Smooth muscle cell (in vitro differentiated cells): ENCODE measurements at regions not wholly inside any gene's neighbourhood (a gene's known extent, or its start where the extent isn't known, plus 50 kb on each side); places are given as distances from the start of the nearest gene placed in this dataset.

ENCODE experiments used
- DNase-seq: peaks from one replicate; lab custom pipeline; 2025; ENCODE audit not compliant: unreplicated experiment; lab: John Stamatoyannopoulos, UW
- H2AFZ ChIP-seq: fragments of 200-600 bp; sonication (generic); 2 replicates; pipeline ENCODE4 v1.6.0; 2016; ENCODE audit warnings: antibody characterized with exemption, low read depth, mild to moderate bottlenecking
- H3F3A ChIP-seq: fragments of 200-600 bp; sonication (generic); 2 replicates; pipeline ENCODE4 v1.6.0; 2017; ENCODE audit warnings: antibody characterized with exemption, low read depth
- H3K27ac ChIP-seq: fragments of 200-600 bp; sonication (generic); 2 replicates; pipeline ENCODE4 v1.5.1; 2016; ENCODE audit warnings: low read depth, mild to moderate bottlenecking
- H3K27me3 ChIP-seq: fragments of 200-600 bp; sonication (generic); 2 replicates; pipeline ENCODE4 v1.6.1; 2016; ENCODE audit warnings: low read depth, mild to moderate bottlenecking
- H3K36me3 ChIP-seq: fragments of 200-600 bp; sonication (generic); 2 replicates; pipeline ENCODE4 v1.5.1; 2016; ENCODE audit warnings: low read depth
- H3K4me1 ChIP-seq: fragments of 200-600 bp; sonication (generic); 2 replicates; pipeline ENCODE4 v1.5.1; 2016; ENCODE audit warnings: low read depth
- H3K4me2 ChIP-seq: fragments of 200-600 bp; sonication (generic); 2 replicates; pipeline ENCODE4 v1.6.0; 2016; ENCODE audit warnings: mild to moderate bottlenecking
- H3K4me3 ChIP-seq: fragments of 200-600 bp; sonication (generic); 2 replicates; pipeline ENCODE4 v1.5.1; 2016; ENCODE audit warnings: mild to moderate bottlenecking
- H3K79me2 ChIP-seq: fragments of 200-600 bp; sonication (generic); 2 replicates; pipeline ENCODE4 v1.6.0; 2016; ENCODE audit warnings: low read depth, mild to moderate bottlenecking
- H3K9ac ChIP-seq: fragments of 200-600 bp; sonication (generic); 2 replicates; pipeline ENCODE4 v1.6.0; 2016; ENCODE audit warnings: low read depth
- H3K9me3 ChIP-seq: fragments of 200-600 bp; sonication (generic); replicated peaks from 2 replicates; pipeline ENCODE4 v1.5.1; 2016; ENCODE audit warnings: low read depth
- H4K20me1 ChIP-seq: fragments of 200-600 bp; sonication (generic); 2 replicates; pipeline ENCODE4 v1.6.0; 2016; ENCODE audit warnings: low read depth
- WGBS: methylation state at CpG from one replicate; pipeline ENCODE4 v1.1.7; 2016; ENCODE audit warnings: low lambda C conversion rate; 5-methylcytosine and 5-hydroxymethylcytosine counted together
- TF ChIP-seq, protein P1 (sequence below): fragments of 200-600 bp; sonication (generic); IDR thresholded peaks from 2 replicates; pipeline ENCODE4 v1.5.1; 2017; ENCODE audit warnings: borderline replicate concordance, mild to moderate bottlenecking, antibody characterized with exemption; ENCODE audit not compliant: insufficient read depth, poor library complexity, severe bottlenecking

DNA sequence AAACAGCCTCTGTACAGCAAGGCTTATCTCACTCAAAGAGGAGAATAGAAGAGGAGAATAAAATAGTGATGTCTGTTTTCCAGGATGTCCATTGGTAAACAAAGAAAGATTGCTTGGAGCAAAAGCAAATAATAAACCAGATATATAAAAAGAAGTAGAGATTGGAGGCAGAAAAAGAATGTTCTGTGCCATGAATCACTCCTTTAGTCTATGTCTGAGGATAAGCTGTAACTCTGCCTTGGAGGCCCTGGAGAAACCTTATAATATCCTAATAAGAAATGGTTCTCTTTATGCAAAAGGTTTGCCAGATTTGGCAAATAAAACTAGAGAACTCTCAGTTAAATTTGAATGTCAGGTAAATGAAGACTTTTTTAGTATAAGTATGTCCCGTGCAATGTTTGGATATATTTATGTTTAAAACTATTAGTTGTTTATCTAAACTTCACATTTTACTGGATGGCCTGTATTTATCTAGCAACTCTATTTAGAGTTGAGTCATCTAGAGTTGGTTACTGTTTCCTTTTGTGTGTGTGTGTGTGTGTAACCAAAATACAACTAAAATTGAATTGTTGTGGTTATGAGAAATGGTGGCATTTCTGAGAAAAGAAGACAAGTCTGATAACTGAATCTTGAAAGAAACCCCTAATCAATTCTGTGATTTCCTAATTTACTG, 510.3 kb upstream of the SETBP1 start:
- 37% methylated on average over 1 of the region's 1 CpG for WGBS
- H3K27ac ChIP-seq, result peak overlapping the region; percentile 82
- no peak overlapping the region for H2AFZ ChIP-seq
- no peaks in the 10 kb centered on the region for H3K27me3 ChIP-seq
- no peak overlapping the region for H3K4me3 ChIP-seq
- no peaks in the 10 kb centered on the region for H3K4me1 ChIP-seq
- peak overlapping the region; percentile 38 for H3K4me2 ChIP-seq
- H4K20me1 ChIP-seq, result no peaks in the 10 kb centered on the region
- no peak for DNase-seq
- TF ChIP-seq, protein P1, sequence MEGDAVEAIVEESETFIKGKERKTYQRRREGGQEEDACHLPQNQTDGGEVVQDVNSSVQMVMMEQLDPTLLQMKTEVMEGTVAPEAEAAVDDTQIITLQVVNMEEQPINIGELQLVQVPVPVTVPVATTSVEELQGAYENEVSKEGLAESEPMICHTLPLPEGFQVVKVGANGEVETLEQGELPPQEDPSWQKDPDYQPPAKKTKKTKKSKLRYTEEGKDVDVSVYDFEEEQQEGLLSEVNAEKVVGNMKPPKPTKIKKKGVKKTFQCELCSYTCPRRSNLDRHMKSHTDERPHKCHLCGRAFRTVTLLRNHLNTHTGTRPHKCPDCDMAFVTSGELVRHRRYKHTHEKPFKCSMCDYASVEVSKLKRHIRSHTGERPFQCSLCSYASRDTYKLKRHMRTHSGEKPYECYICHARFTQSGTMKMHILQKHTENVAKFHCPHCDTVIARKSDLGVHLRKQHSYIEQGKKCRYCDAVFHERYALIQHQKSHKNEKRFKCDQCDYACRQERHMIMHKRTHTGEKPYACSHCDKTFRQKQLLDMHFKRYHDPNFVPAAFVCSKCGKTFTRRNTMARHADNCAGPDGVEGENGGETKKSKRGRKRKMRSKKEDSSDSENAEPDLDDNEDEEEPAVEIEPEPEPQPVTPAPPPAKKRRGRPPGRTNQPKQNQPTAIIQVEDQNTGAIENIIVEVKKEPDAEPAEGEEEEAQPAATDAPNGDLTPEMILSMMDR, result no peak
- no peaks in the 10 kb centered on the region for H3K9me3 ChIP-seq
- no peaks in the 10 kb centered on the region for H3K79me2 ChIP-seq
- H3K36me3 ChIP-seq, result no peaks in the 10 kb centered on the region
- H3F3A ChIP-seq, result no peaks in the 10 kb centered on the region
- H3K9ac ChIP-seq, result peak overlapping the region; percentile 13

- 92% methylated on average over 5 of the region's 5 CpGs for WGBS
- Histone ChIP-seq H3K4me2 (no peak overlapping the region), H3K79me2 (no peaks in the 10 kb centered on the region), H3K4me3 (no peak overlapping the region), H2AFZ (no peak overlapping the region), H3K4me1 (no peaks in the 10 kb centered on the region), H3K27ac (peak overlapping the region; percentile 82), H3K27me3 (no peaks in the 10 kb centered on the region), H4K20me1 (no peaks in the 10 kb centered on the region), H3K9me3 (no peaks in the 10 kb centered on the region), H3K36me3 (no peaks in the 10 kb centered on the region), H3F3A (no peaks in the 10 kb centered on the region), H3K9ac (no peak overlapping the region)
- no peak for DNase-seq
- TF ChIP-seq, protein P1, result no peak
Observed at GRCh38 chr18:44171301-44171700, 509.4 kb upstream of the SETBP1 start.

DNA sequence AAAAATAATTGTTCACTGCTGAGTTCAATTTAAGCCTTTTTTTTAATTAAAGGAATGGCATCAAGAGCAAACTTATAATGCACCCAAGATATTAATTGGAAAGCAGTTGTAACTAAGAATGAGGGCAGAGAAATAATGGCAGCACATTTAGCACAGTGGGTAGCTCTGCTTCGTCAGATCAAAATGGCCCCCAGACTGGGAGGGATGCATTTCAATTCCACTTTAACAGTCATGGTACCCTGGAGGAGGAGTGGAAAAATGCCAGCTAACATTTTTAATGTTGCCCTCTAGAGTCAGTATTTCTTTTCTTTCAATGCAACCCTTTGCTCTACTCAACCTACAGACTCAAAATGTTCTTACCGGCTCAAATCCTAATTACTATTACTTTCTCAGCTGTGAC, 504.8 kb upstream of the SETBP1 start:
- TF ChIP-seq, protein P1, result no peak
- Histone ChIP-seq H3K4me3 (no peak overlapping the region), H2AFZ (no peak overlapping the region), H3K9me3 (no peaks in the 10 kb centered on the region), H3K27ac (no peak overlapping the region), H3F3A (no peaks in the 10 kb centered on the region), H3K36me3 (no peaks in the 10 kb centered on the region), H3K79me2 (no peaks in the 10 kb centered on the region), H3K27me3 (no peaks in the 10 kb centered on the region), H4K20me1 (no peaks in the 10 kb centered on the region), H3K4me1 (no peaks in the 10 kb centered on the region), H3K9ac (no peak overlapping the region), H3K4me2 (no peak overlapping the region)
- DNase-seq, result no peak
- WGBS, result 71% methylated on average over 2 of the region's 2 CpGs

DNA sequence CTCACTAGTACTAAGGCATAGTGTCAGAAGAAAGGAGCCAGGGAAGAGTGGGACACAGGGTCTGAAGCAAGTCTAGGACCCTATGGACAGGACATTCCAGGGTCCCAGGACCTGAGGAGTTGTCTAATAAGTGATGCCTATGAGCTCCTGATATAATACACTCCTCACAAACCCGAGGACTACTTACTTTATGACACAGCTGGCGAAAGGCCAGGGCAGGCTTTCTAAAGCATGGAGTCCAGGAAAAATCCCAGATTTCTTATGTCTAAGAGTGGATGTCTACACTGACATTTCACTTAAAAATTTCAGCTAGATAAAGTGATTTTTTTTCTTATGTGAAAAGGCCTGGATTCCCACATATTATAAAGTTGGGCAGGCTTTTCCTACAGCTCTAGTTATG, 502.2 kb upstream of the SETBP1 start:
- H3K36me3 ChIP-seq, result no peaks in the 10 kb centered on the region
- no peaks in the 10 kb centered on the region for H3K79me2 ChIP-seq
- TF ChIP-seq, protein P1, result no peak
- no peak overlapping the region for H3K4me2 ChIP-seq
- H2AFZ ChIP-seq, result no peak overlapping the region
- no peaks in the 10 kb centered on the region for H3K27me3 ChIP-seq
- no peaks in the 10 kb centered on the region for H3F3A ChIP-seq
- H3K9ac ChIP-seq, result no peak overlapping the region
- H3K27ac ChIP-seq, result no peak overlapping the region
- DNase-seq, result no peak
- 70% methylated on average over 2 of the region's 2 CpGs for WGBS
- H3K4me3 ChIP-seq, result no peak overlapping the region
- H3K9me3 ChIP-seq, result no peaks in the 10 kb centered on the region
- H3K4me1 ChIP-seq, result no peaks in the 10 kb centered on the region
- H4K20me1 ChIP-seq, result no peaks in the 10 kb centered on the region
